GM18508 (cell line): ENCODE measurements at regions not wholly inside any gene's neighbourhood (a gene's known extent, or its start where the extent isn't known, plus 50 kb on each side); places are given as distances from the start of the nearest gene placed in this dataset.
"Not testable (repeated sequence)": the region's sequence is repeated elsewhere in the genome, so short reads cannot be mapped to it uniquely, and the experiment has no call there.

Experiments used
- ATAC-seq: cut with Tn5 transposase; IDR thresholded peaks from one replicate; pipeline ENCODE4 v1.9.1; 2021; ENCODE audit warnings: moderate number of reproducible peaks; ENCODE audit not compliant: insufficient read depth, unreplicated experiment

DNA sequence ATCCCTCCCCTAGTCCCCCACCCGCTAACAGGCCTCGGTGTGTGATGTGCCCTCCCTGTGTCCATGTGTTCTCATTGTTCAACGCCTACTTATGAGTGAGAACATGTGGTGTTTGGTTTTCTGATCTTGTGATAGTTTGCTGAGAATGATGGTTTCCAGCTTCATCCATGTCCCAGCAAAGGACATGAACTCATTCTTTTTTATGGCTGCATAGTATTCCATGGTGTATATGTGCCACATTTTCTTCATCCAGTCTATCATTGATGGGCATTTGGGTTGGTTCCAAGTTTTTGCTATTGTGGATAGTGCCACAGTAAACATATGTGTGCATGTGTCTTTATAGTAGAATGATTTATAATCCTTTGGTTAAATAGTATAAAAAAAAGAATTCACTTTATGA lies 380.9 kb upstream of the ST8SIA4 start:
- not testable (repeated sequence) for ATAC-seq

DNA sequence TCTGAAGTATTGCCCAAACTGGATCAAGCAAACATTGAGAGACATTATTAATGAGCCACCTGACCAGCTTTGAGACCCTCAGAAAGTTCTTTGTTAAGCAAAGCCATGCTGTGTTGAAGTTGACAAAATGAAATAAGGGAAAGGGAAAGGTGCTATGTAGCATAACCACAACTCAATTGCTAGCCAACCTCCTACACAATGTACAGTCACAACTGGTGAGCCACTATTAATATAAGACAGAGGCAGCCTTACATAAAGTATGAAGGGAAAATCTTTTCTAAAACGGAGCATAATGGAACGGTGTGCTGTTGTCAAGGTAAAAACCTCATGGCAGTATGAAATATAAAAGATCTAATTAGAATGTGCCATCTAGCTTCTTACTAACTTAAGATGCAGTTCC lies 375.8 kb upstream of the ST8SIA4 start:
- ATAC-seq, result no peak

DNA sequence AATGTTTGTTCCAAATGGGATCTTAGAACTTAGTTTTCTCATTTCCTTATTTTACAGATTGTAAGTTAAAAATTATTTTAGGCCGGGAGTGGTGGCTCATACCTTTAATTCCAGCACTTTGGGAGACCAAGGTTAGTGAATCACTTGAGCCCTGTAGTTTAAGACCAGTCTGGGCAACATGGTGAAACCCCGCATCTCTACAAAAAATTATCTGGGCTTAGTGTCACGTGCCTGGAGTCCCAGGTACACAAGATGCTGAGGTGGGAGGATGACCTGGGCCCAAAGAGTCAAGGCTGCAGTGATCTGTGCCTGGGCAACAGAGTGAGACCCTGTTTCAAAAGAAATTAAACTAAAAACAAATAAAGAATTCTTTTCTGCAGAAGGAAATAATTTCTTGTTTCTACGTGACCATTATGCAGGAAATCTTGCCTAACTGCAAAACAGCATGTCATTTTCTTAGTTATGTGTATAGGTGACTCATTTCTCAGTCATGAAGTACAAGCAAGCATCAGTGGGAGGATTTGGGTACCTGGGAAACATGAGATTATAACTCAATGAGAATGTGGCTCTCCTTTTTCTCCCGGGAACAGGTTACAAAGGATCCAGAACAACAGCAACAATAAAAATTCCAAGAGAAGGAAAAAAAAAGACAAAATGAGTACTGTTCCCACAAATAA lies 375.1 kb upstream of the ST8SIA4 start:
- ATAC-seq, result no peak

DNA sequence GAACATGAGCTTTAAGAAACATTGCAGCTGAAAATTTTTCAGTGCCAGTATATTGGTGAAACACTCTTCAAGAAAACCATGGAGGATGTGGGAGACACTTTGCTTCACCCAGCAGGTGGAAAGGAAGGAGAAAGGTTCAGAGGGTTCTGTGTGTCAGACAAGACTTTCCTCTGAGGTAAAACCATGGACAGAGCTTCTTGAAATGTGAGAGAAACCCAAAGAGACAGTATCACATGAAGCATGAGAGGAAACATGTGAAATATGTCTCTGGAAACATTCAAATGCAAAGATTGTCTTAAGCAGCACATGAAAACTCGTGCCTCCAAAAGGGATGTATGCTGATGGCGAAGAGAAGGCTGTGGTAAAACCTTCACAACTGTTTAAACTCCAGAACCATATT lies 368.9 kb upstream of the ST8SIA4 start:
- no peak for ATAC-seq

DNA sequence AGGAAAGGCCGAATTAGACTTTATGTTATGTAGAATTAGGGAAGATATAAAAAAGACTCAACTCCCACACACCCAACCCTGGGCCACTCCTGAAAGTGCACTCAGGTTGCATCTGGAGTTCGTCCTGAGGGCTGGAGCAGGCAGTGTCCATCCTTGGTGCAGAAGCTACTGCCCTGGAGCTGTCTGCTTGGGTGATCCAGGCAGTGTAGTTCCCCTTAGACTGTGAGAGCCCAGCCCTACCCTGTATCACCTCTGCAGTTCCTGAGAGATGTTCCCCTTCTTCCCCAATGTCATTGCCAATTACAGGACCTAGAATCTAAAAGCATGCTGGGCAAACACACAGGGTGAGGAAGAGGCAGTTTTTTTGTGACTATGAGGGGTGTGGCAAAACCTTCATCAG lies 368.3 kb upstream of the ST8SIA4 start:
- ATAC-seq, result no peak

DNA sequence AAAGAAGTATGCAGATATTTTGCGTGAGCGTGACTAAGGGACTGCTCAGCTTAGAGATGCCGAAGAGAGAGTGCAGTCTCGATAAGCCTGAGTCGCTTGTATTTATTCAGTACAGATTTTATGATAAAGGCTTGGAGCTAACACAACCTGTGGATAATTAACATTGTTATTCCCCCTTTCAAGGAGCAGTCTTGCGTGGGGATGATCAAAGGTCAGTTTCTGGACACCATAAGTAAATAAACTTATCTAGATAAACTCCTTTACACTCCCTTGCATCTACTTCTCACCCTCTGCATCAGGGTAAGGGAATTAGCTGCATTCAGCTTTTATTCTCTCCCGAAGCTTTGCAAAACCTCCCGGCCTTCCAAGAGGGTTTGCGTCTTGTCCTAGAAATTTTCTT lies 357.8 kb upstream of the ST8SIA4 start:
- ATAC-seq, result no peak

DNA sequence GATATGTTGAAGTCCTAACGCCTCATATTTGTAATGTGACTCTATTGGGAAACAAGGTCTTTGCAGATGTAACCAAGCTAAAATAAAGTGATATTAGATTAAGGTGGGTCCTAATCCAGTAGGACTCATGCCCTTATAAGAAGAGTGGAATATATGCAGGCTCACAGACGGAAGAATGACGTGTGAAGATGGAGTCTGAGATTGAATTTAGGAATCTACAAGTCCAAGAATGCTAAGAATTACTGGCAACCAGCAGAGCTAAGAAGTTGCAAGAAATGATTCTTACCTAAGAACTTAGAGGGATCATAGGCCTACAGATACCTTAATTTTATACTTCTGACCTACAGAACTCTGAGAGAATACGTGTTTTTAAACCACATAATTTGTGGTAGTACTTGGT lies 350.0 kb upstream of the ST8SIA4 start:
- no peak for ATAC-seq

DNA sequence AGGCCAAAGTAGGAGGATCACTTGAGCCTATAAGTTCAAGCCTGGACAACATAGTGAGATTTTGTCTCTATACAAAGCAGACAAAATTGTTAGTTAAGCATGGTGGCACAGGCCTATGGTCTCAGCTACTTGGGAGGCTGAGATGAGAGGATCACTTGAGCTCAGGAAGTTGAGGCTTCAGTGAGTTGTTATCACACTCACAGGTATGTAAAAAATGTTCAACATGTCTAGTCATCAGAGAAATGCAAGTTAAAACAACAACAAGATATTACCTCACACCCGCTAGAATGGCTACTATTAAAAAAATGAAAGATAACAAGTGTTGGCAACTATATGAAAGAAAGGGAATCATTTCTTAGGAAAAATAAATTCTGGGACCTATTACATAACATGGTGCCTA lies 341.5 kb upstream of the ST8SIA4 start:
- ATAC-seq, result no peak

DNA sequence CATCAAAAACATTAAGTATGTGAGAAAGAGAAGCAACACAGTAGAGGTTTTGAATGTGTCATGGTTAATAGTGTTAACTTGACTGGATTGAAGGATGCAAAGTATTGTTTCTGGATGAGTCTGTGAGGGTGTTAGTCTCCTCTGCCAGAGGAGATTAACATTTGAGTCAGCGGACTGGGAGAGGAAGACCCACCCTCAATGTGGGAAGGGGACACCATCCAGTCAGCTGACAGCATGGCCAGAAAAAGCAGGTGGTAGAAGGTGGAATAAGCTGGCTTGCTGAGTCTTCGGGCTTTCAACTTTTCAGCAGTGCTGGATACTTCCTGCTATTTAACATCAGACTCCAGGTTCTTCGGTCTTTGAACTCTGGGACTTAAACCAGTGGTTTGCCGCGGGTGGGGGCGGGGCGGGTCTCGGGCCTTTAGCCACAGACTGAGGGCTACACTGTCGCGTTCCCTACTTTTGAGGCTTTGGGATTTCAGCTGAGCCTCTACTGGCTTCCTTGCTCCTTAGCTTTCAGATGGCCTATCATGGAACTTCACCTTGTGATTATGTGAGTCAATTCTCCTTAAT lies 309.9 kb upstream of the ST8SIA4 start:
- no peak for ATAC-seq

DNA sequence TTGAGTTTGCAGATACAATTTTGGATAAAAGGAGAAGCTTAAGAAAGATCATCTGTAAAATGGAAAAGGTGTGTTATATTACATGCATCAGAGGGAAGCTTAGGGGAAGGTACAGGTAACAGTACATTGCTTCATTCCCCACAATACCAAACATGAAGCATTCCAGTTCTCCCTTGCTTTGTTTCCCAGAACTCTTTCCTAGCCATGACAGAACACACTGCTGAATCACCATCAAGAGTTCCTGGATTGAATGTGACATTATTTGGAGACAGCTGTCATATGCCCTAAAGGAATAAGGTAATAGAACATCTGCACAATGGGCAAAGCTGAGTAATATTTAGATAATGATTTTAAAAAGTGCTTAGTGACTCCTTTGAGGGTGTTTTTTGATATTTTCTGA lies 303.5 kb upstream of the ST8SIA4 start:
- ATAC-seq, result no peak

DNA sequence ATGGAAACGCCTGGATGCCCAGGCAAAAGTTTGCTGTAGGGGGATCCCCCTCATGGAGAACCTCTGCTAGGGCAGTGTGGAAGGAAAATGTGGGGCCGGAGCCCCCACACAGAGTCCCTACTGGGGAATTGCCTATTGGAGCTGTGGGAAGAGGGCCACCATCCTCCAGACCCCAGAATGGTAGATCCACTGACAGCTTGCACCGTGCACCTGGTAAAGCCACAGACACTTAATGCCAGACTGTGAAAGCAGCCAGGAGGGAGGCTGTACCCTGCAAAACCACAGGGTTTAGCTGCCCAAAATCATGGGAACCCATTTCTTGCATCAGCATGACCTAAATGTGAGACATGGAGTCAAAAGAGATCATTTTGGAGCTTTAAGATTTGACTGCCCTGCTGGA lies 302.0 kb upstream of the ST8SIA4 start:
- ATAC-seq, result not testable (repeated sequence)

DNA sequence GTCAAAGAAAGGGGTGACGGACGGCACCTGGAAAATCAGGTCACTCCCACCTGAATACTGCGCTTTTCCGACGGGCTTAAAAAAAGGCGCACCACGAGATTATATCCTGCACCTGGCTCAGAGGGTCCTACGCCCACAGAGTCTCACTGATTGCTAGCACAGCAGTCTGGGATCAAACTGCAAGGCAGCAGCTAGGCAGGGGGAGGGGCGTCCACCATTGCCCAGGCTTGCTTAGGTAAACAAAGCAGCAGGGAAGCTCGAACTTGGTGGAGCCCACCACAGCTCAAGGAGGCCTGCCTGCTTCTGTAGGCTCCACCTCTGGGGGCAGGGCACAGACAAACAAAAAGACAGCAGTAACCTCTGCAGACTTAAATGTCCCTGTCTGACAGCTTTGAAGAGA lies 277.3 kb upstream of the ST8SIA4 start:
- not testable (repeated sequence) for ATAC-seq

DNA sequence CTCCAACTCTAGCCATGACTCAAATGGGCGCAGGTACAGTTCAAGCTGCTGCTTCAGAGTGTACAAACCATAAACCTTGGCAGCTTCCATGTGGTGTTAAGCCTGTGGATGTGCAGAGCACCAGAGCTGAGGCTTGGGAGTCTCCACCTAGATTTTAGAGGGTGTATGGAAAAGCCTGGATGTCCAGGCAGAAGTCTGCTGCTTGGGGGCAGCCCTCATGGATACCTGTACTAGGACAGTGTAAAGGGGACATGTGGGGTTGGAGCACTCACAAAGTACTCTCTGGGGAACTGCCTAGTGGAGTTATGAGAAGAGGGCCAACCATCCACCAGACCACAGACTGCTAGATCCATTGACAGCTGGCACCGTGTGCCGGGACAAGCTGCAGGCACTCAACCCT lies 273.5 kb upstream of the ST8SIA4 start:
- no peak for ATAC-seq

DNA sequence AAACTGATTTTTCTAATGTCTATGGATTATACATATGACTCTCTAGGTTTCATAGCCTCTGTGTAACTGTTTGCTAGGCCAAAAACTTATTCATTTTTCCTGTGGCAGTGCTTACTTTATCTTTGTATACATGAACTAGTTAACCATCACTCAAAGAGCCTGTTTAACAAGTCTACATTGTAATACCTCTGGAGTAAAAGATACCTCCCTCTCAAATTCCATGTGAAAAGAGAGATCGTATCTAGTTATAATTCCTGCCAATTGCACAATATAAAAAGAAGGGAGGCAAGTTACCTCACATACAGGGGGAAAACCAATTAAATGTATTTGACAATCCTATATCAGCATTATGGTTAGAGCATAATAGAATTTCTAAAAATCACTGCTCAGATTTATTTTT lies 271.9 kb upstream of the ST8SIA4 start:
- no peak for ATAC-seq

DNA sequence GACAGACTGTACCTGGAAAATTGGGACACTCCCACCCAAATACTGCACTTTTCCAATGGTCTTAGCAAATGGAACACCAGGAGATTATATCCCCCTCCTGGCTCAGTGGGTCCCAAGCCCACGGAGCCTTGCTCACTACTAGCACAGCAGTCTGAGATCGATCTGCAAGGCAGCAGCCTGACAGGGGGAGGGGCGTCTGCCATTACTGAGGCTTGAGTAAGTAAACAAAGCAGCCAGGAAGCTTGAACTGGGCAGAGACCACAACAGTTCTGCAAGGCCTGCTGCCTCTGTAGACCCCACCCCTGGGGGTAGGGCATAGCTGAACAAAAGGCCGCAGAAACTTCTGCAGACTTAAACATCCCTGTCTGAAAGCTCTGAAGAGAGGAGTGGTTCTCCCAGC lies 260.0 kb upstream of the ST8SIA4 start:
- ATAC-seq, result no peak

DNA sequence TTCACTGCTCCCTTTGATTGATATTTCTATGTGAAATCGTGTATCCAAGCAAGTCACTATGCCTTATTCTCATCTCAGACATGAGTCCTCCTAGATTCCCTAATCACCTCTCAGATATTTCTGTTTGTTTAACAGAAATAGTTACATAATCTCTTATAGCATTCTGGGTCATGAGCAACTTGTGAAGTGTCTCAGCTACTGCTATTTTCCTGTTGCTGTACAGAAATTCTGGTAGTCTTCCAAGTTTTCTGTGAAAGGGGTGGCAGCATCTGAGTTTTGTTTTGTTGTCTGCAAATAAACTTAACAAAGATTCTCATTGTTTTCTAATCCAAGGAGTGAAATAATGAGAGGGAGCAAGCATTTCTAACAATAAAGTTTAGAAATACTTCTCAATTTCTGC lies 256.9 kb upstream of the ST8SIA4 start:
- ATAC-seq, result no peak

DNA sequence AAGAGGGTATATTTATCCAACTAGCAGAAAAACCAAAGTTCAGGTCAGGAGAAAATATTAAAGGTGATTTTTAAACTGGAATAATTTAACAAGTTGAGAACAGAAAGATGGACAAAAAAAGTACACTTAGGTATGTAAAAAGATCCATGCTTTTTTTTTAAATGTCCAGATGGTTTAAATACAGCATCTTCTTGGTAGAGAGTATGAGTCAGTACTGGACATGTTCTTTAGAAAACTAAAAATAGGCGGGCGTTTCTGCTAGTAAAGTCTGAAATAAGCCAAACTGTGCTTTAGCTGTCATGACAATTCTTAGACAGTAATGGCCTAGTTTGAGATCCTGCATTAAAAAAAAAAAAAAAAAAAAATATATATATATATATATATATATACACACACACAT lies 255.9 kb upstream of the ST8SIA4 start:
- no peak for ATAC-seq

DNA sequence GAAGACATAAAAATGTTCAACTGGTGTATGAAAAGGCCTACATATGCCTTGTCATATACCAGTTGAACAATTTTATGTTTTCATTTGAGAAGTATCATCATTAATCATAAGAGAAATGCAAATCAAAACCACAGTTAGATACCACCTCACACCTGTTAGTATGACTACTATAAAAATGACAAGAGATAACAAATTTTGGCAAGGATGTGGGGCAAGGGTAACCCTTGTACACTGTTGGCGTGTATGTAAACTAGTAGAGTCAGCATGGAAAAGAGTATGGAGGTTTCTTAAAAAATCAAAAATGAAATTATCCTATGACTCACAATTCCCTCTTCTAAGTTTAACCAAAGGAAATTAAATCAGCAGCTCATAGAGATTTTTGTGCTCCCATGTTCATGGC lies 250.4 kb upstream of the ST8SIA4 start:
- no peak for ATAC-seq

DNA sequence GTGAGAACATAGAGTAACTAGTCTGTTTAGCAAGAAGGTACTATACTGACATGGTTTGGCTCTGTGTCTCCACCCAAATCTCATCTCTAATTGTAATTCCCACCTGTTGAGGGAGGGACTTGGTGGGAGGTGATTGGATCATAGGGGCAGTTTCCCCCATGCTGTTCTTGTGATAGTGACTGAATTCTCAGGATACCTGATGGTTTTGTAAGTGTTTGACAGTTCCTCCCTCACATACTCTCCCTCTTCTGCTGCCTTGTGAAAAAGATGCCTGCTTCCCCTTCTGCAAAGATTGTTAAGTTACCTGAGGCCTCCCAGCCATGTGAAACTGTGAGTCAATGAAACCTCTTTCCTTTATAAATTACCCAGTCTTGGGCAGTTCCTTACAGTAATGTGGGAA lies 240.4 kb upstream of the ST8SIA4 start:
- ATAC-seq, result no peak

DNA sequence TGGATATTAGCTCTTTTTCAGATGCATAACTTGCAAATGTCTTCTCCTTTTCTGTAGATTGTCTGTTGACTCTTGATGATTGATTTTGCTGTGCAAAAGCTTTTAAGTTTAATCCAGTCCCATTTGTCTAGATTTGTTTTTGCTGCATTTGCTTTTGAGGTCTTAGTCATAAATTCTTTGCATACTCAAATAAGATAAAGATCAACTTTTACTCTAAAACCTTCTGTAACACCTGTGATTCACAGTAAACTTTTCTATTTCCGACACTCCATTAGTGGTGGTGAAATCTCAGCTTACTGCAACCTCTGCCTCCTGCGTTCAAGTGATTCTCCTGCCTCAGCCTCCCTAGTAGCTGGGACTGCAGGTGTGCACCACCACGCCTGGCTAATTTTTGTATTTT lies 239.0 kb upstream of the ST8SIA4 start:
- no peak for ATAC-seq

DNA sequence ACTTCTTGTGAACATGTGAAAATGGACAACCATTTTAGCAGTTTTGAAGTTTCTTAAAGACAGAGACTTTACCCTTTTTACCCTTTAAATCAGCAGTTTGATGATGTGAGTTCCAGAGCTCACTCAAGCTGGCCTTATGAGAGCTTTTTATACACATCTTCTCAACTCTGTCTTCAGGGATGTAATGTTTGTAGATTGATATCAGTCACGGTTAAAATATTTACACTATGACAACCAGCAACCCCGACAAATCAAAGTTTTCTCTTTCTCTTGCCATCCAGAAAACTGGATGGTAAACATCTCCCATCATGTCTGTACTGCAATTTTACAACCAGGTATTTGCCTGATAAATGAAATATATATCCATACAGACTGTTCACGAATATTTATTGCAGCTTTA lies 233.4 kb upstream of the ST8SIA4 start:
- no peak for ATAC-seq

DNA sequence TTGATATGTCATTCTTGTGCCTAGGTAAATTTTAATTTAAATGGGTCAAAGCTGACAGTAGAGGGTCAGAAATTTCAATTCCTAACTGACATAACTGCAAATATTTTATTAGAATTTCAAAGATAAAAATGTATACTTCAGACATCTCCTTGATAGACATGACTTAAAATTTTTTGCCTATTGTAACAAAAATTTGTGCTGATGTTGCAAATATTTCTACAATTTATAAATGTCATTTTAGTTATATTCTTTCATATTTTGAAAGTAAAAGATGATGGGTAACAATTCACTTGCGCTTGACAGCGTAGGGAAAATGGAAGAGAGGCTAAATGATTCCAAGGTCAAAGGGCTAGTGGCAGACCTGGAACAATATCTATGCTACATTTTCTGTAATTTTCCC lies 220.3 kb upstream of the ST8SIA4 start:
- ATAC-seq, result no peak

DNA sequence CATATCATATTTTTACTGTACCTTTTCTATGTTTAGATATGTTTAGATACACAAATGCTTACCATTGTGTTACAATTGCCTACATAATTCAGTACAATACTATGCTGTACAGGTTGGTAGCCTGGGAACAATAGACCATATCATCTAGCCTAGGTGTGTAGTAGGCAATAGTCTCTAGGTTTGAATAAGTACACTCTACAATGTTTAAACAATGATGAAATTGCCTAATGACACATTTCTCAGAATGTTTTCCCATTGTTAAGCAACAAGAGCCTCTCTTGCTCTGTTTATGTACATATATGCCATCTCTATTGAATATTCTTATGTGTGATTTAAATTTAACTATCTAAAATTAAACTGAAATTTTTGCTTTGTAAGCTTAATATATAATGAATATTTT lies 209.6 kb upstream of the ST8SIA4 start:
- no peak for ATAC-seq
